Transverse colon (tissue), 4 donors: ENCODE measurements at regions not wholly inside any gene's neighbourhood (a gene's known extent, or its start where the extent isn't known, plus 50 kb on each side); places are given as distances from the start of the nearest gene placed in this dataset.

Experiments
- EP300 ChIP-seq: sonication (generic); formaldehyde crosslinking; IDR thresholded peaks from one replicate; pipeline ENCODE4 v1.6.1; 2017; ENCODE audit warnings: antibody characterized with exemption, low read depth
- POLR2A ChIP-seq: fragments of 450-650 bp; IDR thresholded peaks from one replicate; pipeline ENCODE4 v1.6.1; 2016; ENCODE audit warnings: antibody characterized with exemption, mild to moderate bottlenecking, moderate library complexity
- POLR2AphosphoS5 ChIP-seq, 3 donors: sonication (generic); formaldehyde crosslinking; IDR thresholded peaks; one replicate each; pipeline ENCODE4 v1.6.1; 2016; ENCODE audit warnings: antibody characterized with exemption in 3 of 3
- TF ChIP-seq, protein P1 (sequence below), 5 experiments: fragments of 200-600 bp in 3 of 5; fragments of 450-650 bp in 2 of 5; sonication (generic) in 3 of 5; IDR thresholded peaks; 1 replicate in 2 of 5; 2 replicates in 3 of 5; pipeline ENCODE4 v1.5.1; 2016 to 2017; ENCODE audit warnings: antibody characterized with exemption in 5 of 5, inconsistent platforms in 3 of 5, mild to moderate bottlenecking in 2 of 5, moderate library complexity in 1 of 5

- TF ChIP-seq, protein P1, sequence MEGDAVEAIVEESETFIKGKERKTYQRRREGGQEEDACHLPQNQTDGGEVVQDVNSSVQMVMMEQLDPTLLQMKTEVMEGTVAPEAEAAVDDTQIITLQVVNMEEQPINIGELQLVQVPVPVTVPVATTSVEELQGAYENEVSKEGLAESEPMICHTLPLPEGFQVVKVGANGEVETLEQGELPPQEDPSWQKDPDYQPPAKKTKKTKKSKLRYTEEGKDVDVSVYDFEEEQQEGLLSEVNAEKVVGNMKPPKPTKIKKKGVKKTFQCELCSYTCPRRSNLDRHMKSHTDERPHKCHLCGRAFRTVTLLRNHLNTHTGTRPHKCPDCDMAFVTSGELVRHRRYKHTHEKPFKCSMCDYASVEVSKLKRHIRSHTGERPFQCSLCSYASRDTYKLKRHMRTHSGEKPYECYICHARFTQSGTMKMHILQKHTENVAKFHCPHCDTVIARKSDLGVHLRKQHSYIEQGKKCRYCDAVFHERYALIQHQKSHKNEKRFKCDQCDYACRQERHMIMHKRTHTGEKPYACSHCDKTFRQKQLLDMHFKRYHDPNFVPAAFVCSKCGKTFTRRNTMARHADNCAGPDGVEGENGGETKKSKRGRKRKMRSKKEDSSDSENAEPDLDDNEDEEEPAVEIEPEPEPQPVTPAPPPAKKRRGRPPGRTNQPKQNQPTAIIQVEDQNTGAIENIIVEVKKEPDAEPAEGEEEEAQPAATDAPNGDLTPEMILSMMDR (IDR thresholded peaks at IDR 0.05), result no peak
- no peak for TF ChIP-seq POLR2AphosphoS5 (IDR thresholded peaks at IDR 0.05)
- TF ChIP-seq POLR2A, result no peak
- TF ChIP-seq EP300, result no peak
These were observed 88.8 kb upstream of the SIRPA start for GRCh38 chr20:1806456-1806855.
